C4-2B (cell line): ENCODE measurements at regions not wholly inside any gene's neighbourhood (a gene's known extent, or its start where the extent isn't known, plus 50 kb on each side); places are given as distances from the start of the nearest gene placed in this dataset.

Experiments
- CTCF ChIP-seq: fragments of 450-650 bp; conservative IDR thresholded peaks from 2 replicates; pipeline ENCODE4 v1.5.1; 2017; ENCODE audit warnings: mild to moderate bottlenecking
- ZFX ChIP-seq: fragments of 450-650 bp; IDR thresholded peaks from 2 replicates; pipeline ENCODE4 v1.6.1; 2017

GRCh38 chr4:126056116-126056650, 741.4 kb downstream of the FAT4 start:
- TF ChIP-seq CTCF (no peak), ZFX (no peak)
